HuH-7 (cell line): ENCODE measurements at regions not wholly inside any gene's neighbourhood (a gene's known extent, or its start where the extent isn't known, plus 50 kb on each side); places are given as distances from the start of the nearest gene placed in this dataset.

ENCODE experiments used
- DNase-seq: peaks from one replicate; pipeline ENCODE4 v3.0.0; 2011; ENCODE audit warnings: low spot score

- no peak for DNase-seq
Observed at GRCh38 chr2:221285148-221285547, 287.0 kb downstream of the EPHA4 start.

GRCh38 chr2:221286406-221286805 lies 285.7 kb downstream of the EPHA4 start:
- DNase-seq: no peak

- DNase-seq: no peak
Observed at GRCh38 chr2:221289389-221289788, 282.7 kb downstream of the EPHA4 start.

GRCh38 chr2:221289846-221290245 lies 282.3 kb downstream of the EPHA4 start:
- DNase-seq: no peak

- DNase-seq: no peak
Observed at GRCh38 chr2:221293949-221294742, 278.0 kb downstream of the EPHA4 start.

GRCh38 chr2:221304916-221305315 lies 267.2 kb downstream of the EPHA4 start:
- DNase-seq: no peak

GRCh38 chr2:221308507-221309066 lies 263.5 kb downstream of the EPHA4 start:
- no peak for DNase-seq

GRCh38 chr2:221309892-221310583 lies 262.1 kb downstream of the EPHA4 start:
- no peak for DNase-seq

GRCh38 chr2:221310730-221311129 lies 261.4 kb downstream of the EPHA4 start:
- no peak for DNase-seq

GRCh38 chr2:221312634-221313033 lies 259.5 kb downstream of the EPHA4 start:
- DNase-seq: no peak

- DNase-seq: no peak
Observed at GRCh38 chr2:221314786-221315185, 257.3 kb downstream of the EPHA4 start.

- DNase-seq: no peak
Observed at GRCh38 chr2:221318376-221319130, 253.6 kb downstream of the EPHA4 start.

- no peak for DNase-seq
Observed at GRCh38 chr2:221322741-221323140, 249.4 kb downstream of the EPHA4 start.

- DNase-seq: no peak
Observed at GRCh38 chr2:221323513-221323912, 248.6 kb downstream of the EPHA4 start.

- no peak for DNase-seq
Observed at GRCh38 chr2:221330436-221330835, 241.7 kb downstream of the EPHA4 start.

GRCh38 chr2:221334481-221335218 lies 237.5 kb downstream of the EPHA4 start:
- no peak for DNase-seq

GRCh38 chr2:221335219-221335752 lies 236.8 kb downstream of the EPHA4 start:
- no peak for DNase-seq

GRCh38 chr2:221336967-221337366 lies 235.1 kb downstream of the EPHA4 start:
- no peak for DNase-seq

- DNase-seq: no peak
Observed at GRCh38 chr2:221337957-221338685, 234.0 kb downstream of the EPHA4 start.

- no peak for DNase-seq
Observed at GRCh38 chr2:221342388-221342787, 229.7 kb downstream of the EPHA4 start.

- no peak for DNase-seq
Observed at GRCh38 chr2:221343524-221343923, 228.6 kb downstream of the EPHA4 start.
